ENCODE measurements at regions not wholly inside any gene's neighbourhood (a gene's known extent, or its start where the extent isn't known, plus 50 kb on each side); places are given as distances from the start of the nearest gene placed in this dataset.

- TF ChIP-seq POLR2A (IDR thresholded peaks at IDR 0.05) (no peak), CTCF (IDR thresholded peaks at IDR 0.05) (no peak), POLR2AphosphoS5 (IDR thresholded peaks at IDR 0.05) (no peak)
Measured at GRCh38 chr5:118681655-118682054, 306.7 kb downstream of the DTWD2 start.
